Heart left ventricle (tissue), 16 donors: ENCODE measurements at regions not wholly inside any gene's neighbourhood (a gene's known extent, or its start where the extent isn't known, plus 50 kb on each side); places are given as distances from the start of the nearest gene placed in this dataset.

Experiments used
- ATAC-seq, 4 donors: fragments of 200-7000 bp; cut with Tn5 transposase; one replicate each; pipeline ENCODE4 v1.9.1; 2020 to 2022; ENCODE audit warnings: moderate library complexity in 4 of 4, mild to moderate bottlenecking in 3 of 4, moderate number of reproducible peaks in 1 of 4
- DNase-seq, 5 donors: peaks; one replicate each; pipeline ENCODE4 v3.0.0-alpha.2; 2020
- H3K27ac ChIP-seq, 12 donors: fragments of 200-600 bp; sonication (generic) in 4 of 12; one replicate each; pipeline versions ENCODE4 v1.5.0 to v1.8.0; 2016 to 2022; ENCODE audit warnings: mild to moderate bottlenecking in 2 of 12
- H3K27me3 ChIP-seq, 9 donors: fragments of 200-600 bp; sonication (generic) in 2 of 9; one replicate each; pipeline versions ENCODE4 v1.5.1 to v1.8.0; 2016 to 2022; ENCODE audit warnings: mild to moderate bottlenecking in 3 of 9
- H3K36me3 ChIP-seq, 9 donors: fragments of 200-600 bp; sonication (generic) in 2 of 9; one replicate each; pipeline versions ENCODE4 v1.5.0 to v1.8.0; 2018 to 2022; ENCODE audit warnings: mild to moderate bottlenecking in 2 of 9
- H3K4me1 ChIP-seq, 12 donors: fragments of 200-600 bp; sonication (generic) in 4 of 12; one replicate each; pipeline versions ENCODE4 v1.5.0 to v1.8.0; 2016 to 2022; ENCODE audit warnings: mild to moderate bottlenecking in 3 of 12
- H3K4me3 ChIP-seq, 12 donors: fragments of 200-600 bp; sonication (generic) in 4 of 12; one replicate each; pipeline versions ENCODE4 v1.5.0 to v1.8.0; 2017 to 2022; ENCODE audit warnings: mild to moderate bottlenecking in 9 of 12, moderate library complexity in 4 of 12
- H3K9me3 ChIP-seq, 12 donors: fragments of 200-600 bp; sonication (generic) in 4 of 12; one replicate each; pipeline versions ENCODE4 v1.5.0 to v1.8.0; 2016 to 2022; ENCODE audit warnings: mild to moderate bottlenecking in 1 of 12
- CTCF ChIP-seq, 12 donors: fragments of 200-600 bp; sonication (generic) in 4 of 12; IDR thresholded peaks; one replicate each; pipeline versions ENCODE4 v1.5.0 to v1.8.0; 2018 to 2022; ENCODE audit warnings: antibody characterized with exemption in 12 of 12, mild to moderate bottlenecking in 5 of 12
- POLR2A ChIP-seq, 2 donors: fragments of 450-650 bp; IDR thresholded peaks; one replicate each; pipeline ENCODE4 v1.6.1; 2017; ENCODE audit warnings: antibody characterized with exemption in 2 of 2, mild to moderate bottlenecking in 2 of 2, moderate library complexity in 2 of 2
- WGBS, 4 donors: extraction: QIAGEN DNeasy Blood & Tissue Kit in 2 of 4; methylation state at CpG; one replicate each; pipeline versions ENCODE4 v1.1.5 to v1.1.7; 2013 to 2018; 5-methylcytosine and 5-hydroxymethylcytosine counted together
- intact Hi-C, 10 donors: fragments of 100-400 bp; cut with DNase I; formaldehyde crosslinking; loops; one replicate each; pipeline versions ENCODE4 v1.11.1 to v1.14.2; 2022
- donor health status: ischemic (EF 13 %, LVEDD 7.1; RV severe dilation, severe dysfunction).
- donor health status: healthy with polysubstance abuse.
- donor health status: DM: no; HTN: yes; CAD: no.
- donor health status: DM: no; HTN: no; CAD: no.
- donor health status: ischemic (EF 25% LVEDD 6.9; RV normal size, moderate dysfunction).
- donor health status: ischemic (EF 25% LVEDD 5.7; RV mildly dilated, moderate dysfunction).
- donor health status: healthy.
- donor health status: DM: yes; HTN: yes; CAD: no.
- donor health status: ischemic (EF 35%, LVEDD 5.7; RV mildly dilated, moderate dysfunction).
- donor health status: nonischemic (EF 11% LVEDD 7.7; RV severe dilation, severe dysfunction).
- donor health status: DM: yes; HTN: yes; CAD: no.
- donor health status: PGD.
- donor health status: ischemic (EF 29% LVEDD 5.4; RV normal size, mild dysfunction).
- donor health status: nonischemic (EF 23%, LVEDD 6.1; RV moderate dilation, normal function).

GRCh38 chrX:97876697-97877407 is 993.1 kb downstream of the RPA4 start:
- no peak overlapping the region for H3K4me3 ChIP-seq
- 91 to 96% (median 92%) methylated on average over 2 of the region's 2 CpGs for WGBS, 4 donors
- no peak overlapping the region for H3K27ac ChIP-seq
- no peaks in the 10 kb centered on the region for H3K9me3 ChIP-seq
- intact Hi-C loops, result no loop called here
- no peaks in the 10 kb centered on the region for H3K36me3 ChIP-seq
- peaks cover 0 to 3% (median 0%) of the 10 kb centered on the region in 9 donors for H3K27me3 ChIP-seq
- TF ChIP-seq CTCF (IDR thresholded peaks at IDR 0.05) (no peak), POLR2A (IDR thresholded peaks at IDR 0.05) (no peak)
- ATAC-seq (no peak), DNase-seq (no peak)
- H3K4me1 ChIP-seq, result no peaks in the 10 kb centered on the region

- H3K27me3 ChIP-seq, result peaks cover 0 to 3% (median 0%) of the 10 kb centered on the region in 9 donors
- no peak for TF ChIP-seq CTCF (IDR thresholded peaks at IDR 0.05)
- no peak for ATAC-seq
- no peak for DNase-seq
- no peaks in the 10 kb centered on the region for H3K9me3 ChIP-seq
- no peak overlapping the region for H3K27ac ChIP-seq
- intact Hi-C loops, result no loop called here
- no peaks in the 10 kb centered on the region for H3K36me3 ChIP-seq
- 63 to 74% (median 67%) methylated on average over 3 of the region's 3 CpGs for WGBS, 4 donors
- no peaks in the 10 kb centered on the region for H3K4me1 ChIP-seq
- H3K4me3 ChIP-seq, result no peak overlapping the region
These were observed 998.6 kb downstream of the RPA4 start for GRCh38 chrX:97882306-97882705.

GRCh38 chrX:97895751-97896150 is 1012.0 kb downstream of the RPA4 start:
- ATAC-seq (no peak), DNase-seq (no peak)
- H3K36me3 ChIP-seq, result no peaks in the 10 kb centered on the region
- no peaks in the 10 kb centered on the region for H3K4me1 ChIP-seq
- no peak overlapping the region for H3K27ac ChIP-seq
- H3K27me3 ChIP-seq, result peaks cover 0 to 33% (median 0%) of the 10 kb centered on the region in 9 donors
- no peak overlapping the region for H3K4me3 ChIP-seq
- peaks cover 0 to 10% (median 0%) of the 10 kb centered on the region in 12 donors for H3K9me3 ChIP-seq
- no peak for TF ChIP-seq CTCF (IDR thresholded peaks at IDR 0.05)
- TF ChIP-seq POLR2A (IDR thresholded peaks at IDR 0.05), result no peak
- WGBS, 4 donors, result 29 to 50% (median 34%) methylated on average over 1 of the region's 1 CpG
- intact Hi-C loops, result no loop called here

- 73 to 87% (median 82%) methylated on average over 1 of the region's 1 CpG for WGBS, 4 donors
- Histone ChIP-seq H3K27ac (no peak overlapping the region), H3K36me3 (no peaks in the 10 kb centered on the region), H3K27me3 (peaks cover 0 to 47% (median 0%) of the 10 kb centered on the region in 9 donors), H3K4me1 (no peaks in the 10 kb centered on the region), H3K4me3 (no peak overlapping the region), H3K9me3 (peaks cover 0 to 2% (median 0%) of the 10 kb centered on the region in 12 donors)
- no peak for DNase-seq
- TF ChIP-seq POLR2A (IDR thresholded peaks at IDR 0.05) (no peak), CTCF (IDR thresholded peaks at IDR 0.05) (no peak)
- ATAC-seq, result no peak
- intact Hi-C loops, result no loop called here
These were observed 1014.3 kb downstream of the RPA4 start for GRCh38 chrX:97897998-97898397.
